GM10248 (cell line): ENCODE measurements at regions not wholly inside any gene's neighbourhood (a gene's known extent, or its start where the extent isn't known, plus 50 kb on each side); places are given as distances from the start of the nearest gene placed in this dataset.
A peak's percentile ranks its signal among the peaks of the same experiment; 100 is the strongest.

Source experiments
- CTCF ChIA-PET: fragments of 300-600 bp; sonication (Branson Sonifier 250); formaldehyde crosslinking; extraction: SDS; loops from one replicate; lab custom pipeline; 2021; ENCODE audit warnings: antibody characterized with exemption; lab: Yijun Ruan, JAX
- POLR2A ChIA-PET: fragments of 350-650 bp; sonication (Branson Sonifier 250); formaldehyde crosslinking; extraction: SDS; loops from one replicate; lab custom pipeline; 2020; ENCODE audit warnings: antibody characterized with exemption; lab: Yijun Ruan, JAX
- DNase-seq: peaks from one replicate; pipeline ENCODE4 v3.0.0; 2012; ENCODE audit errors: extremely low spot score
- CTCF ChIP-seq: IDR thresholded peaks from 2 replicates; pipeline ENCODE4 v1.5.1; 2012; ENCODE audit warnings: mild to moderate bottlenecking, low read depth; ENCODE audit errors: extremely low read depth, missing control alignments, control extremely low read depth

- CTCF ChIA-PET: interaction anchor here (1.1 kb wide), 1 partner anchor 11 kb away, joined by 3 read pairs; no protein-coding TSS in a partner anchor
- POLR2A ChIA-PET: no interaction called here
- TF ChIP-seq CTCF: no peak
- DNase-seq: no peak
These were observed 273.6 kb downstream of the SUDS3 start for GRCh38 chr12:118649765-118650585.

- CTCF ChIA-PET: no interaction called here
- DNase-seq: no peak
- POLR2A ChIA-PET: no interaction called here
- TF ChIP-seq CTCF: no peak
These were observed 274.2 kb downstream of the SUDS3 start for GRCh38 chr12:118650586-118650960.

GRCh38 chr12:118651487-118651886, 275.1 kb downstream of the SUDS3 start:
- ChIA-PET CTCF (no interaction called here), POLR2A (no interaction called here)
- TF ChIP-seq CTCF: no peak

GRCh38 chr12:118655588-118655987, 279.2 kb downstream of the SUDS3 start:
- no peak for DNase-seq
- TF ChIP-seq CTCF: no peak
- CTCF ChIA-PET: no interaction called here
- POLR2A ChIA-PET: no interaction called here

More at GRCh38 chr12:118651487-118651886, 275.1 kb downstream of the SUDS3 start:
- DNase-seq: no peak

- no peak for DNase-seq
- CTCF ChIA-PET: no interaction called here
- POLR2A ChIA-PET: no interaction called here
- TF ChIP-seq CTCF: no peak
These were observed 300.9 kb upstream of the SRRM4 start for GRCh38 chr12:118680356-118680963.

GRCh38 chr12:118682656-118683055, 298.7 kb upstream of the SRRM4 start:
- no peak for TF ChIP-seq CTCF
- ChIA-PET POLR2A (no interaction called here), CTCF (interaction anchor here (0.7 kb wide), 1 partner anchor 278 kb away, joined by 3 read pairs; no protein-coding TSS in a partner anchor)
- DNase-seq: peak; percentile 26
